HL-60 (cell line): ENCODE measurements at regions not wholly inside any gene's neighbourhood (a gene's known extent, or its start where the extent isn't known, plus 50 kb on each side); places are given as distances from the start of the nearest gene placed in this dataset.
"Not testable (repeated sequence)": the region's sequence is repeated elsewhere in the genome, so short reads cannot be mapped to it uniquely, and the experiment has no call there.

Experiments used
- DNase-seq, 2 experiments: peaks; one replicate each; pipeline ENCODE4 v3.0.0-alpha.2; 2010 to 2020; ENCODE audit warnings: low read depth in 1 of 2, low spot score in 1 of 2
- H3K27ac ChIP-seq: fragments of 250-450 bp; sonication (Bioruptor Pico); replicated peaks from 2 replicates; pipeline ENCODE4 v1.5.1; 2020; ENCODE audit warnings: mild to moderate bottlenecking, moderate library complexity
- H3K27me3 ChIP-seq: fragments of 250-450 bp; sonication (Bioruptor Pico); 2 replicates; pipeline ENCODE4 v1.5.1; 2021; ENCODE audit warnings: mild to moderate bottlenecking, moderate library complexity; ENCODE audit not compliant: insufficient read depth, poor library complexity, severe bottlenecking
- H3K4me3 ChIP-seq: replicated peaks from 2 replicates; pipeline ENCODE4 v1.5.1; 2011; ENCODE audit warnings: mild to moderate bottlenecking, control low read depth, low read length; ENCODE audit not compliant: insufficient read depth
- GABPA ChIP-seq: IDR thresholded peaks from 2 replicates; pipeline ENCODE4 v1.6.1; 2012; ENCODE audit warnings: low read depth
- POLR2AphosphoS5 ChIP-seq: IDR thresholded peaks from 2 replicates; pipeline ENCODE4 v1.6.1; 2012; ENCODE audit warnings: low read depth
- REST ChIP-seq: IDR thresholded peaks from 2 replicates; pipeline ENCODE4 v1.6.1; 2012; ENCODE audit warnings: low read depth; ENCODE audit not compliant: insufficient replicate concordance
- SPI1 ChIP-seq: IDR thresholded peaks from 2 replicates; pipeline ENCODE4 v1.6.1; 2012; ENCODE audit warnings: low read depth, mild to moderate bottlenecking, borderline replicate concordance
- TF ChIP-seq, protein P1 (sequence below): IDR thresholded peaks from one replicate; pipeline ENCODE4 v1.5.1; 2011; ENCODE audit warnings: low read length, control low read depth, inconsistent platforms; ENCODE audit not compliant: insufficient read depth

GRCh38 chr10:28910956-28911355 lies 233.6 kb downstream of the BAMBI start:
- Histone ChIP-seq H3K27ac (no peak overlapping the region), H3K4me3 (no peak overlapping the region), H3K27me3 (no peaks in the 10 kb centered on the region)
- TF ChIP-seq, protein P1, sequence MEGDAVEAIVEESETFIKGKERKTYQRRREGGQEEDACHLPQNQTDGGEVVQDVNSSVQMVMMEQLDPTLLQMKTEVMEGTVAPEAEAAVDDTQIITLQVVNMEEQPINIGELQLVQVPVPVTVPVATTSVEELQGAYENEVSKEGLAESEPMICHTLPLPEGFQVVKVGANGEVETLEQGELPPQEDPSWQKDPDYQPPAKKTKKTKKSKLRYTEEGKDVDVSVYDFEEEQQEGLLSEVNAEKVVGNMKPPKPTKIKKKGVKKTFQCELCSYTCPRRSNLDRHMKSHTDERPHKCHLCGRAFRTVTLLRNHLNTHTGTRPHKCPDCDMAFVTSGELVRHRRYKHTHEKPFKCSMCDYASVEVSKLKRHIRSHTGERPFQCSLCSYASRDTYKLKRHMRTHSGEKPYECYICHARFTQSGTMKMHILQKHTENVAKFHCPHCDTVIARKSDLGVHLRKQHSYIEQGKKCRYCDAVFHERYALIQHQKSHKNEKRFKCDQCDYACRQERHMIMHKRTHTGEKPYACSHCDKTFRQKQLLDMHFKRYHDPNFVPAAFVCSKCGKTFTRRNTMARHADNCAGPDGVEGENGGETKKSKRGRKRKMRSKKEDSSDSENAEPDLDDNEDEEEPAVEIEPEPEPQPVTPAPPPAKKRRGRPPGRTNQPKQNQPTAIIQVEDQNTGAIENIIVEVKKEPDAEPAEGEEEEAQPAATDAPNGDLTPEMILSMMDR, result no peak
- TF ChIP-seq GABPA (no peak), POLR2AphosphoS5 (no peak), SPI1 (no peak), REST (no peak)
- no peak for DNase-seq

DNA sequence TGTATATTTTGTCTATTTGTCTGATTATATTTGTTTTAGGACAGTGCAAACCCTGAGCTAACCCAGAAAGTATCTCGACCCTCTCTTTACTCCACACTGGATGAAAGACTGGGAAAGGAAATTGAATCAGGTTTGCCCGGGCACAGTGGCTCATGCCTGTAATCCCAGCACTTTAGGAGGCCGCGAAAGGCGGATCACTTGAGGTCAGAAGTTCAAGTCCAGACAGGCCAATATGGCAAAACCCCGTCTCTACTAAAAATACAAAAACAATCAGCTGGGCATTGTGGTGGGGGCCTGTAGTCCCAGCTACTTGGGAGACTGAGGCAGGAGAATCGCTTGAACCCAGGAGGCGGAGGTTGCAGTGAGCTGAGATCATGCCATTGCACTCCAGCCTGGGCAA lies 234.2 kb downstream of the BAMBI start:
- not testable (repeated sequence) for H3K27me3 ChIP-seq, DNase-seq, H3K4me3 ChIP-seq, H3K27ac ChIP-seq

DNA sequence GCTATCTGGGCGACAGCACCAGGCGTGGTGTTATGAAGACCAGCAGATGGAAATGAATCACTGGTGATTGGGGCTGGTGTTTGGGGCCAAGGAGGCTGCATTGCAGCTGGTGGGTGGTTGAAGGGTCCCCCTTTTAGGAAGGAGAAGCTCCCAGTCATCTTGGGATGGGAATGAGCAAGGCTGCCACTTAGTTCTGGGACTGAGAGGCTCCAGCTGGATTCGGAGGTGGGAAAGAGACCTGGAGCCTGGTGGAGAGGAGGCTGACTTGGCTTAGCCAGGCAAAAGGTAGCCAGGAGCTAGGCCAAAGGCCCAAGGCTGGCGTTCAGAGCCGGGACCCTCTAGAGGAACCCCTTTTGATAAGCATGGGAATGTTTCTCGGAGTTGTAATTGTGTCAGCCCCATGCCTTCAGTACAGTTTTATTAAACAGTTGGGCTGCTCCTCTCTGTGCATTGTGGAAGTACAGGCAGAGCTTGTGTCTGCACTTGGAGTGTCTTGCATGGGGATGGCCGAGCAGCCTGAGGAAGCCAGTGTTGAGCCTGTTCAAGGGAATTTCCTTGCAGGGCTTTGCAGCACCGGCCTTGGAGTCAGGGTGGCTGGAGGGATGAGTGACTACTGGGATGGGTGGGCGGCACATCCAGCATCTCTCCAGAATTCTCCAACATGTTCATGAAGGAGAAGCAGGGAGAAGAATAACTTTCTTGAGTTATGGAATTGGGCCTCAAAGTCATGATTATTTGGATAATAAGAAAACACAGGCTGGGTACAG lies 234.9 kb downstream of the BAMBI start:
- Histone ChIP-seq H3K27ac (no peak overlapping the region), H3K4me3 (no peak overlapping the region), H3K27me3 (no peaks in the 10 kb centered on the region)
- no peak for DNase-seq
- TF ChIP-seq GABPA (no peak), REST (no peak), POLR2AphosphoS5 (no peak), SPI1 (no peak)
- TF ChIP-seq, protein P1, result no peak

GRCh38 chr10:28913436-28914237 lies 236.3 kb downstream of the BAMBI start:
- Histone ChIP-seq H3K27ac (no peak overlapping the region), H3K27me3 (no peaks in the 10 kb centered on the region), H3K4me3 (no peak overlapping the region)
- TF ChIP-seq SPI1 (no peak), GABPA (no peak), POLR2AphosphoS5 (no peak)
- DNase-seq, result no peak
